GM23338 (cell line): ENCODE measurements at regions not wholly inside any gene's neighbourhood (a gene's known extent, or its start where the extent isn't known, plus 50 kb on each side); places are given as distances from the start of the nearest gene placed in this dataset.

ENCODE experiments used
- CREB1 ChIP-seq: fragments of 250-450 bp; sonication (Bioruptor Pico); IDR thresholded peaks from 2 replicates; pipeline ENCODE4 v1.5.0; 2020; ENCODE audit warnings: low read depth, mild to moderate bottlenecking, moderate library complexity
- CTCF ChIP-seq, 2 experiments: fragments of 200-600 bp in 1 of 2; sonication (generic) in 1 of 2; conservative IDR thresholded peaks; 2 replicates each; pipeline versions ENCODE4 v1.5.1 to v1.6.1; 2016 to 2017; ENCODE audit warnings: antibody characterized with exemption in 2 of 2, low read depth in 2 of 2, mild to moderate bottlenecking in 2 of 2, moderate library complexity in 1 of 2
- ETS1 ChIP-seq: IDR thresholded peaks from 2 replicates; pipeline ENCODE4 v1.6.1; 2016; ENCODE audit warnings: antibody characterized with exemption
- EZH2 ChIP-seq: fragments of 200-600 bp; sonication (generic); IDR thresholded peaks from one replicate; pipeline ENCODE4 v1.8.0; 2017; ENCODE audit warnings: antibody characterized with exemption, mild to moderate bottlenecking, low read depth; ENCODE audit not compliant: unreplicated experiment
- EZH2phosphoT487 ChIP-seq: fragments of 200-600 bp; sonication (generic); IDR thresholded peaks from one replicate; pipeline ENCODE4 v1.8.1; 2018; ENCODE audit warnings: antibody characterized with exemption; ENCODE audit not compliant: unreplicated experiment
- JUNB ChIP-seq: IDR thresholded peaks from one replicate; pipeline ENCODE4 v1.6.1; 2016; ENCODE audit warnings: antibody characterized with exemption; ENCODE audit not compliant: unreplicated experiment
- NANOG ChIP-seq: IDR thresholded peaks from 2 replicates; pipeline ENCODE4 v1.6.1; 2016; ENCODE audit warnings: antibody characterized with exemption, borderline replicate concordance
- POLR2AphosphoS5 ChIP-seq: IDR thresholded peaks from 2 replicates; pipeline ENCODE4 v1.6.1; 2016; ENCODE audit warnings: antibody characterized with exemption, low read depth
- REST ChIP-seq: IDR thresholded peaks from one replicate; pipeline ENCODE4 v1.6.1; 2018; ENCODE audit warnings: antibody characterized with exemption; ENCODE audit not compliant: unreplicated experiment
- STAT1 ChIP-seq: IDR thresholded peaks from one replicate; pipeline ENCODE4 v1.6.1; 2016; ENCODE audit warnings: antibody characterized with exemption; ENCODE audit not compliant: unreplicated experiment

- peak; percentile 21 to 33; a peak in 2 of 4 replicates for TF ChIP-seq CTCF (conservative IDR thresholded peaks at IDR 0.05; ENCODE audit: low read depth in 2 of 2)
- TF ChIP-seq EZH2: no peak
- no peak for TF ChIP-seq JUNB
- TF ChIP-seq NANOG: no peak
- no peak for TF ChIP-seq EZH2phosphoT487
- TF ChIP-seq REST: no peak
- no peak for TF ChIP-seq POLR2AphosphoS5
- no peak for TF ChIP-seq ETS1
- no peak for TF ChIP-seq CREB1 (CRISPR knock-in tag)
- TF ChIP-seq STAT1: no peak
Measured at GRCh38 chr17:77489239-77489892, 348.6 kb downstream of the SEC14L1 start.
